T-cell (primary cell): ENCODE measurements at regions not wholly inside any gene's neighbourhood (a gene's known extent, or its start where the extent isn't known, plus 50 kb on each side); places are given as distances from the start of the nearest gene placed in this dataset.
A peak's percentile ranks its signal among the peaks of the same experiment; 100 is the strongest.

Experiments
- ATAC-seq, 4 experiments: fragments of 200-7000 bp in 3 of 4; fragments of 150-1000 bp in 1 of 4; cut with Tn5 transposase; replicated peaks in 1 of 4; 1 replicate in 3 of 4; 2 replicates in 1 of 4; pipeline ENCODE4 v1.10.0; 2021; ENCODE audit warnings: moderate library complexity in 3 of 4, mild to moderate bottlenecking in 2 of 4, moderate number of reproducible peaks in 1 of 4
- CTCF ChIA-PET, 2 donors: fragments of 300-600 bp; sonication (Branson Sonifier 250); formaldehyde crosslinking; loops; one replicate each; lab custom pipeline; 2022; ENCODE audit warnings: antibody characterized with exemption in 2 of 2; lab: Charles Lee
- POLR2A ChIA-PET, 2 donors: fragments of 300-600 bp; sonication (Branson Sonifier 250); formaldehyde crosslinking; loops; one replicate each; lab custom pipeline; 2022; ENCODE audit warnings: antibody characterized with exemption in 2 of 2; lab: Charles Lee
- DNase-seq, 35 experiments: peaks; one replicate each; pipeline versions ENCODE4 v3.0.0 to v3.0.0-alpha.2; 2013 to 2023
- H3K27ac ChIP-seq: one replicate; pipeline ENCODE4 v1.5.1; 2013; ENCODE audit warnings: low read length
- H3K27me3 ChIP-seq, 2 experiments: replicated peaks in 1 of 2; 1 replicate in 1 of 2; 2 replicates in 1 of 2; pipeline versions ENCODE4 v1.6.1 to v1.7.0; 2013; ENCODE audit warnings: low read length in 1 of 2, mixed read lengths in 1 of 2; ENCODE audit not compliant: control insufficient read depth in 2 of 2, insufficient read depth in 2 of 2; ENCODE audit errors: extremely low read depth in 1 of 2
- H3K36me3 ChIP-seq, 2 donors: 1 replicate in 1 of 2; 2 replicates in 1 of 2; pipeline versions ENCODE4 v1.6.1 to v1.7.0; 2013; ENCODE audit warnings: low read length in 1 of 2; ENCODE audit not compliant: control insufficient read depth in 2 of 2, insufficient read depth in 1 of 2; ENCODE audit errors: extremely low read depth in 1 of 2
- H3K4me1 ChIP-seq, 2 experiments: 1 replicate in 1 of 2; 2 replicates in 1 of 2; pipeline versions ENCODE4 v1.6.1 to v1.7.0; 2013; ENCODE audit warnings: low read length in 2 of 2, mixed read lengths in 1 of 2; ENCODE audit not compliant: insufficient read depth in 2 of 2, control insufficient read depth in 1 of 2; ENCODE audit errors: extremely low read depth in 1 of 2
- H3K4me3 ChIP-seq, 2 donors: 1 replicate in 1 of 2; 2 replicates in 1 of 2; pipeline versions ENCODE4 v1.5.1 to v1.7.0; 2013; ENCODE audit warnings: mild to moderate bottlenecking in 2 of 2, low read length in 1 of 2, moderate library complexity in 1 of 2; ENCODE audit not compliant: control insufficient read depth in 1 of 2; ENCODE audit errors: extremely low read depth in 1 of 2
- H3K9me3 ChIP-seq: 2 replicates; pipeline ENCODE4 v1.7.0; 2013
- H3K27ac Mint-ChIP-seq, 2 donors: one replicate each; pipeline ENCODE4 v1.8.0; 2020 to 2021; ENCODE audit warnings: mild to moderate bottlenecking in 2 of 2, mixed read lengths in 2 of 2
- H3K27me3 Mint-ChIP-seq, 2 donors: one replicate each; pipeline ENCODE4 v1.8.0; 2021 to 2022; ENCODE audit warnings: mixed read lengths in 2 of 2
- H3K36me3 Mint-ChIP-seq: one replicate; pipeline ENCODE4 v1.8.0; 2021; ENCODE audit warnings: mixed read lengths
- H3K4me1 Mint-ChIP-seq, 3 donors: one replicate each; pipeline ENCODE4 v1.8.0; 2020 to 2022; ENCODE audit warnings: mixed read lengths in 3 of 3, mild to moderate bottlenecking in 1 of 3
- H3K4me3 Mint-ChIP-seq, 3 donors: one replicate each; pipeline ENCODE4 v1.8.0; 2020 to 2022; ENCODE audit warnings: mild to moderate bottlenecking in 3 of 3, mixed read lengths in 3 of 3, moderate library complexity in 3 of 3
- H3K9me3 Mint-ChIP-seq, 3 donors: one replicate each; pipeline ENCODE4 v1.8.0; 2020 to 2022; ENCODE audit warnings: mixed read lengths in 3 of 3
- WGBS: methylation state at CpG from one replicate; pipeline ENCODE4 v1.1.5; 2013; ENCODE audit warnings: missing lambda C conversion rate; ENCODE audit not compliant: insufficient coverage; 5-methylcytosine and 5-hydroxymethylcytosine counted together

DNA sequence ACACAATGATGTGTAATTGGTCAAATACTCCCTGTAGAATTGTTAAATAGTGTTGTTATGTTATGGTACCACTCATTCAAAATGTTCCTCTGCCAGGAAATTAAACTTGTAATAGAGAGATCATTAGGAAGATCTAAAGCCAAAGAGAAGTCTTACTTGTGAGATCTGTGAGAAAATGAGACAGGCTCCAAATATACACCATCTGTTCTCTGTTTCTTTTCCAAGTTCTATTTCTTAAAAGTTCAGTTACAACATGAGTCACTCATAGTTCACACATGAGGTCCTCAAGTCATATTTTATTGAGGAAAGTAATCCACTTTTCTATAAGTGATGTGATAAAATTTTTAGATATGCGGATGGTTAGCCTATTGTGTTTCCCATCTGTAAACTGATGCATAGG, 1038.1 kb upstream of the PRR20A start:
- no peaks in the 10 kb centered on the region for H3K4me1 ChIP-seq

DNA sequence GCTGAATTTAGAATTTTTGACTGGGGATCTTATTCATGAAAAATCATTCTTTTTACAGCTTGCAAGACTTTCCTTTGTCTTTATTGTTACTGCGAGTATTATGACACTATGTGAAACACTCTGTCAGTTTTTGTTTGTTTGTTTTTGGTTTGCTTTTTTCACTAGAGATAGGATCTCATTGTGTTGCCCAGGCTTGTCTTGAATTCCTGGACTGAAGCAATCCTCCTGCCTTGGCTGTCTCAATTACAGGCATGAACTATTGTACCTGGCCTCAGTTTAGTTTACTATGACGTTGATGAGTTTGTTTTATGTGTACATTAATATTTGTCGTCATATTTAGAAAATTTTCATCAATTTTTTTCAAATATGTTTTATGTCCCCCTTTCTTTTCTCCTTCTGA, 1030.0 kb upstream of the PRR20A start:
- Mint-ChIP-seq H3K36me3 (no peaks in the 10 kb centered on the region), H3K4me1 (no peaks in the 10 kb centered on the region), H3K4me3 (no peak overlapping the region), H3K9me3 (peaks cover 13 to 40% (median 19%) of the 10 kb centered on the region in 3 donors), H3K27ac (no peak overlapping the region), H3K27me3 (no peaks in the 10 kb centered on the region)
- POLR2A ChIA-PET = no interaction called here
- DNase-seq = no peak
- no peak overlapping the region for H3K4me3 ChIP-seq
- H3K36me3 ChIP-seq = no peaks in the 10 kb centered on the region
- H3K27me3 ChIP-seq = no peaks in the 10 kb centered on the region
- no CpG with 5 or more reads among the region's 3 CpGs for WGBS
- H3K27ac ChIP-seq = no peak overlapping the region
- CTCF ChIA-PET = no interaction called here
- H3K9me3 ChIP-seq = peaks cover 2% of the 10 kb centered on the region
- no peak for ATAC-seq
- H3K4me1 ChIP-seq = no peaks in the 10 kb centered on the region

More for the DNA sequence above, 1038.1 kb upstream of the PRR20A start:
- Mint-ChIP-seq H3K9me3 (peaks cover 14 to 24% (median 15%) of the 10 kb centered on the region in 3 donors), H3K4me3 (no peak overlapping the region), H3K27ac (no peak overlapping the region), H3K36me3 (no peaks in the 10 kb centered on the region), H3K27me3 (no peaks in the 10 kb centered on the region), H3K4me1 (no peaks in the 10 kb centered on the region)
- ChIA-PET POLR2A (no interaction called here), CTCF (no interaction called here)
- no CpG with 5 or more reads among the region's 1 CpG for WGBS
- Histone ChIP-seq H3K4me3 (no peak overlapping the region), H3K9me3 (peaks cover 3% of the 10 kb centered on the region), H3K27me3 (no peaks in the 10 kb centered on the region), H3K36me3 (no peaks in the 10 kb centered on the region), H3K27ac (no peak overlapping the region)
- DNase-seq = no peak
- no peak for ATAC-seq

DNA sequence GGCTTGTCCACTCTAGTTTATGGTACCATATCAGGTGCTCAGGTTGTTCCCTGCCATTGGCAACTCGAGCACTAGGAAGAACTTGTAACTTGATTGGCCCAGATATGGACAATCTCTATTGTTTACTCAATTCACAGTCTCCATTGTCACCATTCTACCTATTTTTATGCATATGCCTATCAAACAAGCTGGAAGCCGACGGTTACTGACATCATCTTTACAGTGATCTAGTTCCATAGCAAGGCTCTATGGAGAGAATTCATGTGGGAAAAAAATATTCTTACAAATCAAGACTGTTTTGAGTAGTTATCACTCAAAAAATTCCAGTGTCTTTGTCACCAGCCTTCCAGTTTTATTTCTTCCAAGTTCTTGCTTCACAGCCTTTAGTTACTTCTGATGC, 1006.2 kb upstream of the PRR20A start:
- Histone ChIP-seq H3K4me1 (no peaks in the 10 kb centered on the region), H3K4me3 (no peak overlapping the region), H3K27me3 (no peaks in the 10 kb centered on the region), H3K36me3 (no peaks in the 10 kb centered on the region), H3K27ac (no peak overlapping the region), H3K9me3 (no peaks in the 10 kb centered on the region)
- WGBS = 17% methylated on average over 1 of the region's 3 CpGs
- H3K4me3 Mint-ChIP-seq = no peak overlapping the region
- no peaks in the 10 kb centered on the region for H3K27me3 Mint-ChIP-seq
- no peaks in the 10 kb centered on the region for H3K4me1 Mint-ChIP-seq
- ATAC-seq (no peak), DNase-seq (no peak)
- H3K9me3 Mint-ChIP-seq = peaks cover 11 to 26% (median 13%) of the 10 kb centered on the region in 3 donors
- H3K27ac Mint-ChIP-seq = no peak overlapping the region
- H3K36me3 Mint-ChIP-seq = no peaks in the 10 kb centered on the region
- ChIA-PET CTCF (no interaction called here), POLR2A (no interaction called here)

DNA sequence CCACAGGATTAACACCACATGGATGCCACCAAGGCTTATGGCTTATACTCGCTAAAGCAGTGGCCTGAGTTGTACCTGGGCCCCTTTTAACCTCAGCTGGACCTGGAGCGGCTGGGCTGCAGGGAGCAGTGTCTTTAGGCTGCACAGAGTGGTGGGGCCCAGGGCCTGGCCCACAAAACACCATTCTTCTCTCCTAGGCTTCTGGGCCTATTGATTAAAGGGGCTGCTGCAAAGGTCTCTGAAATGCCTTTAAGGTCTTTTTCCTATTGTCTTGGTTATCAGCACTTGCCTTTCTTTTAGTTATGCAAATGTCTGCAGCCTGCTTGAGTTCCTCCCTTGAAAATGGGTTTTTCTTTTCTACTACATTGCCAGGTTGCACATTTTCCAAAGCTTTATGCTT, 973.9 kb upstream of the PRR20A start:
- H3K27me3 Mint-ChIP-seq = no peaks in the 10 kb centered on the region
- H3K4me3 Mint-ChIP-seq = no peak overlapping the region
- WGBS = 52% methylated on average over 2 of the region's 2 CpGs
- DNase-seq (no peak), ATAC-seq (no peak)
- H3K36me3 Mint-ChIP-seq = no peaks in the 10 kb centered on the region
- H3K27me3 ChIP-seq = no peaks in the 10 kb centered on the region
- no peaks in the 10 kb centered on the region for H3K4me1 ChIP-seq
- H3K27ac ChIP-seq = no peak overlapping the region
- no peaks in the 10 kb centered on the region for H3K36me3 ChIP-seq
- H3K4me1 Mint-ChIP-seq = no peaks in the 10 kb centered on the region
- no peak overlapping the region for H3K4me3 ChIP-seq
- H3K27ac Mint-ChIP-seq = no peak overlapping the region
- peaks cover 8 to 23% (median 8%) of the 10 kb centered on the region in 3 donors for H3K9me3 Mint-ChIP-seq
- ChIA-PET CTCF (no interaction called here), POLR2A (no interaction called here)
- peaks cover 2% of the 10 kb centered on the region for H3K9me3 ChIP-seq

DNA sequence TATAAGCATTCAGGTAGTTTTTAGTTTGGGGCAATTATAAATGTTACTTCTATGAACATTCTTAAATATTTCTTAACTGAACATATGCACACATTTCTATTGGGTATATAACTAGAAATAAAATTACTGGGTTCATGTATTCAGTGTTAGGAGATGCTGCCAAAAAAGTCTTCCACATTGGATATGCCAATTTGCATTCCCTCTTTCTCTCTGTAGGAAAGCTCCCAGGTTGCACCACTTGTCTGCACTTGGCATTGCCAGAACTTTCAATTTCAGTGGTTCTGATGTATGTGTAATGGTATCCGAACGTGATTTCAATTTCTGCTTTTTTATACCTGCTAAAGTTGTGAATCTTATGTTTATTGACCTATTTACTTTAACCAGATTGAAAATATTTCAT, 972.1 kb upstream of the PRR20A start:
- Histone ChIP-seq H3K27me3 (no peaks in the 10 kb centered on the region), H3K4me1 (no peaks in the 10 kb centered on the region), H3K4me3 (no peak overlapping the region), H3K36me3 (no peaks in the 10 kb centered on the region), H3K9me3 (peaks cover 2% of the 10 kb centered on the region), H3K27ac (no peak overlapping the region)
- no CpG with 5 or more reads among the region's 2 CpGs for WGBS
- ChIA-PET CTCF (no interaction called here), POLR2A (no interaction called here)
- H3K27ac Mint-ChIP-seq = no peak overlapping the region
- no peaks in the 10 kb centered on the region for H3K27me3 Mint-ChIP-seq
- H3K4me3 Mint-ChIP-seq = no peak overlapping the region
- DNase-seq (no peak), ATAC-seq (no peak)
- H3K4me1 Mint-ChIP-seq = no peaks in the 10 kb centered on the region
- peaks cover 11 to 28% (median 12%) of the 10 kb centered on the region in 3 donors for H3K9me3 Mint-ChIP-seq
- H3K36me3 Mint-ChIP-seq = no peaks in the 10 kb centered on the region

DNA sequence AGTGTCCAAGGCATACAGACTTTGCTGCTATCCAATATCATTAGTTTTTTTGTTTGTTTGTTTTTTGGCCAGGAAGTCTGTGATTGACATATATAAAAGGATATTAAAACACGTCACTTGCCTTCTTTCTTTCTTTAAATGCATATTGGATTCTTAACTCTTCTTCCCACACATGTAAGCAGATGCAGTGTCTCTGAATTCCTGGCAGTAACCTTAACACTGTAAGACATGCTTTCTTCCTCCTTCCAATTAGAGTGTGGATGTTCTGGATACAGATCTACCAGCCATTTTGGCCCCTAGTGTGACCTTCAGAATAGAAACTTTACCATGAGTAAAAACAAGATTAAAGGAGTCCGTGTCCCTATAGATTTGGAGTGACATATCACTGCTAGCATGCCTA, 967.4 kb upstream of the PRR20A start:
- Histone ChIP-seq H3K4me3 (no peak overlapping the region), H3K27me3 (no peaks in the 10 kb centered on the region), H3K36me3 (no peaks in the 10 kb centered on the region), H3K4me1 (no peaks in the 10 kb centered on the region), H3K27ac (no peak overlapping the region), H3K9me3 (peaks cover 5% of the 10 kb centered on the region)
- CTCF ChIA-PET = no interaction called here
- no peak for DNase-seq
- ATAC-seq = no peak
- Mint-ChIP-seq H3K4me3 (no peak overlapping the region), H3K27ac (no peak overlapping the region), H3K27me3 (no peaks in the 10 kb centered on the region), H3K36me3 (no peaks in the 10 kb centered on the region), H3K4me1 (no peaks in the 10 kb centered on the region), H3K9me3 (peaks cover 14 to 22% (median 20%) of the 10 kb centered on the region in 3 donors)
- WGBS = 71% methylated on average over 1 of the region's 2 CpGs
- POLR2A ChIA-PET = no interaction called here

DNA sequence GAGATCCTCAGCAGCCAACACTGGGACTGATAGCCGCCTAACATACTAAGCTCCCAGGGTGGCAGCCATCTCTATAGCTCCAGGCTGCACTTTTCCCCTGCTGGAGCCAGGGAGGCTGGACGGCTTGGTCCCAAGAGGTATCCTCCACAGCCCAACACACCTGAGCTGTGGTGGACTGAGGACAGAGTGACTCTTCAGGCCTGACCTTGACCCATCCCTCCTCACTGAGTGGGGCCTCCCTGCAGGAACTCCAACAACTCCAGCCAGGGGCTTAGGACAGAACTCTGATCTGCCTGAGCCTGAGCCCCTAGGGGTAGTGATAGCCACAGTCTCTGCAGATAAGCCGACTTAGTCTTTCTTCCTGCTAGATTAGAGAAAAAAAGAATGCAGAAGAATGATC, 958.1 kb upstream of the PRR20A start:
- peaks cover 4% of the 10 kb centered on the region for H3K9me3 ChIP-seq
- no peak overlapping the region for H3K27ac ChIP-seq
- ChIA-PET POLR2A (no interaction called here), CTCF (no interaction called here)
- no peak overlapping the region for H3K4me3 Mint-ChIP-seq
- ATAC-seq = no peak
- H3K27ac Mint-ChIP-seq = no peak overlapping the region
- peak in 1 of 35 experiments; percentile 12 for DNase-seq
- 100% methylated on average over 1 of the region's 3 CpGs for WGBS
- H3K4me3 ChIP-seq = no peak overlapping the region
- peaks cover 4 to 18% (median 9%) of the 10 kb centered on the region in 3 donors for H3K9me3 Mint-ChIP-seq
- H3K36me3 Mint-ChIP-seq = no peaks in the 10 kb centered on the region
- H3K27me3 ChIP-seq = no peaks in the 10 kb centered on the region
- no peaks in the 10 kb centered on the region for H3K4me1 ChIP-seq
- H3K4me1 Mint-ChIP-seq = no peaks in the 10 kb centered on the region
- H3K27me3 Mint-ChIP-seq = no peaks in the 10 kb centered on the region
- no peaks in the 10 kb centered on the region for H3K36me3 ChIP-seq
